SJCRH30 (cell line): ENCODE measurements at regions not wholly inside any gene's neighbourhood (a gene's known extent, or its start where the extent isn't known, plus 50 kb on each side); places are given as distances from the start of the nearest gene placed in this dataset.
"Not testable (repeated sequence)": the region's sequence is repeated elsewhere in the genome, so short reads cannot be mapped to it uniquely, and the experiment has no call there.

Experiments
- DNase-seq, 2 experiments: peaks; one replicate each; pipeline ENCODE4 v3.0.0-alpha.2; 2015 to 2020
- H3K27ac ChIP-seq: fragments of 250-450 bp; sonication (Bioruptor Pico); 2 replicates; pipeline ENCODE4 v1.5.1; 2020; ENCODE audit warnings: mild to moderate bottlenecking, moderate library complexity
- H3K27me3 ChIP-seq: fragments of 250-450 bp; sonication (Bioruptor Pico); 2 replicates; pipeline ENCODE4 v1.5.1; 2020; ENCODE audit warnings: mild to moderate bottlenecking, moderate library complexity
- H3K36me3 ChIP-seq: fragments of 250-450 bp; sonication (Bioruptor Pico); 2 replicates; pipeline ENCODE4 v1.5.1; 2020; ENCODE audit warnings: mild to moderate bottlenecking, moderate library complexity
- H3K4me1 ChIP-seq: fragments of 250-450 bp; sonication (Bioruptor Pico); 2 replicates; pipeline ENCODE4 v1.5.1; 2020; ENCODE audit warnings: mild to moderate bottlenecking, moderate library complexity
- H3K4me3 ChIP-seq: fragments of 250-450 bp; sonication (Bioruptor Pico); 2 replicates; pipeline ENCODE4 v1.5.1; 2020; ENCODE audit warnings: mild to moderate bottlenecking, moderate library complexity
- H3K9me3 ChIP-seq: fragments of 250-450 bp; sonication (Bioruptor Pico); replicated peaks from 2 replicates; pipeline ENCODE4 v1.5.1; 2020; ENCODE audit warnings: mild to moderate bottlenecking, moderate library complexity

GRCh38 chr6:48973491-48973890 is 489.6 kb downstream of the MMUT start:
- Histone ChIP-seq H3K9me3 (no peaks in the 10 kb centered on the region), H3K27ac (no peak overlapping the region), H3K4me1 (no peaks in the 10 kb centered on the region), H3K27me3 (no peaks in the 10 kb centered on the region), H3K4me3 (no peak overlapping the region), H3K36me3 (no peaks in the 10 kb centered on the region)
- DNase-seq = no peak

GRCh38 chr6:48961781-48962415 is 501.2 kb downstream of the MMUT start:
- no peaks in the 10 kb centered on the region for H3K9me3 ChIP-seq
- H3K36me3 ChIP-seq = no peaks in the 10 kb centered on the region
- H3K27ac ChIP-seq = no peak overlapping the region
- H3K4me3 ChIP-seq = no peak overlapping the region
- 0 out of 2 replicates have a peak, but pooled peaks cover 5% of the 10 kb centered on the region for H3K4me1 ChIP-seq
- H3K27me3 ChIP-seq = no peaks in the 10 kb centered on the region
- no peak for DNase-seq

GRCh38 chr6:48959251-48960060 is 503.6 kb downstream of the MMUT start:
- Histone ChIP-seq H3K27ac (no peak overlapping the region), H3K36me3 (no peaks in the 10 kb centered on the region), H3K27me3 (no peaks in the 10 kb centered on the region), H3K4me1 (0 out of 2 replicates have a peak, but pooled peaks cover 5% of the 10 kb centered on the region), H3K9me3 (no peaks in the 10 kb centered on the region), H3K4me3 (no peak overlapping the region)
- DNase-seq = peak in 1 of 2 experiments; percentile 9

- H3K4me1 ChIP-seq = 0 out of 2 replicates have a peak, but pooled peaks cover 5% of the 10 kb centered on the region
- no peaks in the 10 kb centered on the region for H3K27me3 ChIP-seq
- no peaks in the 10 kb centered on the region for H3K36me3 ChIP-seq
- H3K27ac ChIP-seq = no peak overlapping the region
- DNase-seq = no peak
- no peaks in the 10 kb centered on the region for H3K9me3 ChIP-seq
- no peak overlapping the region for H3K4me3 ChIP-seq
Measured at GRCh38 chr6:48957781-48958180, 505.3 kb downstream of the MMUT start.

GRCh38 chr6:48951917-48952316 is 511.1 kb downstream of the MMUT start:
- no peak for DNase-seq
- Histone ChIP-seq H3K36me3 (no peaks in the 10 kb centered on the region), H3K27ac (no peak overlapping the region), H3K27me3 (no peaks in the 10 kb centered on the region), H3K4me1 (no peaks in the 10 kb centered on the region), H3K9me3 (no peaks in the 10 kb centered on the region), H3K4me3 (no peak overlapping the region)

- H3K4me1 ChIP-seq, H3K36me3 ChIP-seq: not testable (repeated sequence)
- peak in 1 of 2 experiments; percentile 41 for DNase-seq
Measured at GRCh38 chr6:48944276-48944675, 518.8 kb downstream of the MMUT start.

GRCh38 chr6:48933136-48933535 is 529.9 kb downstream of the MMUT start:
- Histone ChIP-seq H3K4me3 (no peak overlapping the region), H3K4me1 (no peaks in the 10 kb centered on the region), H3K36me3 (no peaks in the 10 kb centered on the region), H3K27ac (no peak overlapping the region), H3K9me3 (no peaks in the 10 kb centered on the region), H3K27me3 (no peaks in the 10 kb centered on the region)
- no peak for DNase-seq

More at GRCh38 chr6:48944276-48944675, 518.8 kb downstream of the MMUT start:
- H3K27ac ChIP-seq, H3K4me3 ChIP-seq, H3K9me3 ChIP-seq, H3K27me3 ChIP-seq: not testable (repeated sequence)

- H3K27me3 ChIP-seq = no peaks in the 10 kb centered on the region
- H3K9me3 ChIP-seq = no peaks in the 10 kb centered on the region
- no peaks in the 10 kb centered on the region for H3K4me1 ChIP-seq
- DNase-seq = no peak
- no peaks in the 10 kb centered on the region for H3K36me3 ChIP-seq
- no peak overlapping the region for H3K4me3 ChIP-seq
- H3K27ac ChIP-seq = no peak overlapping the region
Measured at GRCh38 chr6:48928937-48929336, 534.1 kb downstream of the MMUT start.

- no peaks in the 10 kb centered on the region for H3K27me3 ChIP-seq
- no peak overlapping the region for H3K27ac ChIP-seq
- no peak for DNase-seq
- no peaks in the 10 kb centered on the region for H3K4me1 ChIP-seq
- H3K9me3 ChIP-seq = no peaks in the 10 kb centered on the region
- no peaks in the 10 kb centered on the region for H3K36me3 ChIP-seq
- no peak overlapping the region for H3K4me3 ChIP-seq
Measured at GRCh38 chr6:48922837-48923236, 540.2 kb downstream of the MMUT start.

GRCh38 chr6:48919555-48919954 is 543.5 kb downstream of the MMUT start:
- Histone ChIP-seq H3K4me3 (no peak overlapping the region), H3K27me3 (no peaks in the 10 kb centered on the region), H3K9me3 (no peaks in the 10 kb centered on the region), H3K4me1 (no peaks in the 10 kb centered on the region), H3K27ac (no peak overlapping the region), H3K36me3 (no peaks in the 10 kb centered on the region)
- DNase-seq = no peak

GRCh38 chr6:48917233-48917632 is 545.8 kb downstream of the MMUT start:
- H3K4me3 ChIP-seq = no peak overlapping the region
- H3K27me3 ChIP-seq = no peaks in the 10 kb centered on the region
- no peaks in the 10 kb centered on the region for H3K4me1 ChIP-seq

GRCh38 chr6:48916607-48917006 is 546.4 kb downstream of the MMUT start:
- no peak for DNase-seq
- Histone ChIP-seq H3K9me3 (no peaks in the 10 kb centered on the region), H3K27me3 (no peaks in the 10 kb centered on the region), H3K27ac (no peak overlapping the region), H3K4me1 (no peaks in the 10 kb centered on the region), H3K36me3 (no peaks in the 10 kb centered on the region), H3K4me3 (no peak overlapping the region)

More at GRCh38 chr6:48917233-48917632, 545.8 kb downstream of the MMUT start:
- Histone ChIP-seq H3K36me3 (no peaks in the 10 kb centered on the region), H3K27ac (no peak overlapping the region), H3K9me3 (no peaks in the 10 kb centered on the region)
- no peak for DNase-seq

GRCh38 chr6:48915591-48915990 is 547.5 kb downstream of the MMUT start:
- no peak for DNase-seq
- H3K27me3 ChIP-seq = no peaks in the 10 kb centered on the region
- no peaks in the 10 kb centered on the region for H3K36me3 ChIP-seq
- no peak overlapping the region for H3K27ac ChIP-seq
- H3K4me1 ChIP-seq = no peaks in the 10 kb centered on the region
- no peaks in the 10 kb centered on the region for H3K9me3 ChIP-seq
- H3K4me3 ChIP-seq = no peak overlapping the region

GRCh38 chr6:48912503-48912902 is 550.5 kb downstream of the MMUT start:
- Histone ChIP-seq H3K9me3 (no peaks in the 10 kb centered on the region), H3K4me3 (no peak overlapping the region), H3K36me3 (no peaks in the 10 kb centered on the region), H3K4me1 (no peaks in the 10 kb centered on the region), H3K27me3 (no peaks in the 10 kb centered on the region), H3K27ac (no peak overlapping the region)
- DNase-seq = no peak

- DNase-seq = no peak
- no peak overlapping the region for H3K27ac ChIP-seq
- H3K4me3 ChIP-seq = no peak overlapping the region
- no peaks in the 10 kb centered on the region for H3K4me1 ChIP-seq
- no peaks in the 10 kb centered on the region for H3K9me3 ChIP-seq
- H3K36me3 ChIP-seq = no peaks in the 10 kb centered on the region
- H3K27me3 ChIP-seq = no peaks in the 10 kb centered on the region
Measured at GRCh38 chr6:48904809-48905208, 558.2 kb downstream of the MMUT start.
